Stimulated activated naive CD8-positive, alpha-beta T cell treated with anti-CD3 and anti-CD28 coated beads, Interleukin-15, Interleukin-2, amounts not matched to agents 100 ng/mL and 50 ng/mL, for 24 hours (primary cell): ENCODE measurements at regions not wholly inside any gene's neighbourhood (a gene's known extent, or its start where the extent isn't known, plus 50 kb on each side); places are given as distances from the start of the nearest gene placed in this dataset.

Experiments
- H3K27ac Mint-ChIP-seq: one replicate; pipeline ENCODE4 v1.8.0; 2021; ENCODE audit warnings: mild to moderate bottlenecking, mixed read lengths
- H3K27me3 Mint-ChIP-seq: one replicate; pipeline ENCODE4 v1.8.0; 2021; ENCODE audit warnings: mixed read lengths
- H3K36me3 Mint-ChIP-seq: one replicate; pipeline ENCODE4 v1.8.0; 2021; ENCODE audit warnings: low read depth, mixed read lengths
- H3K4me1 Mint-ChIP-seq: one replicate; pipeline ENCODE4 v1.8.0; 2021; ENCODE audit warnings: low read depth, mixed read lengths
- H3K4me3 Mint-ChIP-seq: one replicate; pipeline ENCODE4 v1.8.0; 2021; ENCODE audit warnings: mild to moderate bottlenecking, mixed read lengths
- H3K9me3 Mint-ChIP-seq: one replicate; pipeline ENCODE4 v1.8.0; 2021; ENCODE audit warnings: mixed read lengths

GRCh38 chr11:103683576-103683975 is 352.9 kb upstream of the DDI1 start:
- Mint-ChIP-seq H3K27ac (no peak overlapping the region), H3K9me3 (no peaks in the 10 kb centered on the region), H3K36me3 (no peaks in the 10 kb centered on the region), H3K4me3 (no peak overlapping the region), H3K4me1 (peaks cover 5% of the 10 kb centered on the region), H3K27me3 (peaks cover 5% of the 10 kb centered on the region)

DNA sequence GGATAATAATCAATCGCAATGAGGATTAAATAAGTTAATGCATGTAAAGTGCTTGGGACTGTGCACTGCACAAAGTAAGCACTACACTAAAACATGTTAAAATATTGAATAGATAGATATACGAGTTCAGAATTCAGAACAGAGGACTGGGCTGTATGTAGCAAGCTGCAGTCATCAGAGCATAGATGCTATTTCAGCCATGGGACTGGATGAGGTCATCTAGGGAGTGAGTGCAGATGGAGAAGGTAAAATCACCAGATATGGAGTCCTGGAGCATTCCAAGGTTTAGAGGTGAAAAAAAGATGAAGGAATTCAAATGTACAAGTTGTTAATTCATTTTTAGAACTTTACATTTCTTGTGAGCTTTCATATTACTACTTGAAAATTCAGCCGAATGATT is 347.5 kb upstream of the DDI1 start:
- Mint-ChIP-seq H3K9me3 (no peaks in the 10 kb centered on the region), H3K4me1 (no peaks in the 10 kb centered on the region), H3K27me3 (peaks cover 5% of the 10 kb centered on the region), H3K27ac (no peak overlapping the region), H3K4me3 (no peak overlapping the region), H3K36me3 (no peaks in the 10 kb centered on the region)

- H3K27me3 Mint-ChIP-seq = no peaks in the 10 kb centered on the region
- no peaks in the 10 kb centered on the region for H3K9me3 Mint-ChIP-seq
- H3K4me1 Mint-ChIP-seq = no peaks in the 10 kb centered on the region
- no peak overlapping the region for H3K4me3 Mint-ChIP-seq
- H3K36me3 Mint-ChIP-seq = no peaks in the 10 kb centered on the region
- no peak overlapping the region for H3K27ac Mint-ChIP-seq
Observed at GRCh38 chr11:103690356-103690755, 346.1 kb upstream of the DDI1 start.

- Mint-ChIP-seq H3K27ac (no peak overlapping the region), H3K4me3 (no peak overlapping the region), H3K4me1 (no peaks in the 10 kb centered on the region), H3K36me3 (no peaks in the 10 kb centered on the region), H3K27me3 (no peaks in the 10 kb centered on the region), H3K9me3 (peaks cover 5% of the 10 kb centered on the region)
Observed at GRCh38 chr11:103696123-103696522, 340.3 kb upstream of the DDI1 start.

GRCh38 chr11:103699216-103699615 is 337.2 kb upstream of the DDI1 start:
- Mint-ChIP-seq H3K27me3 (no peaks in the 10 kb centered on the region), H3K36me3 (no peaks in the 10 kb centered on the region), H3K4me3 (no peak overlapping the region), H3K27ac (no peak overlapping the region), H3K4me1 (no peaks in the 10 kb centered on the region), H3K9me3 (peaks cover 5% of the 10 kb centered on the region)

DNA sequence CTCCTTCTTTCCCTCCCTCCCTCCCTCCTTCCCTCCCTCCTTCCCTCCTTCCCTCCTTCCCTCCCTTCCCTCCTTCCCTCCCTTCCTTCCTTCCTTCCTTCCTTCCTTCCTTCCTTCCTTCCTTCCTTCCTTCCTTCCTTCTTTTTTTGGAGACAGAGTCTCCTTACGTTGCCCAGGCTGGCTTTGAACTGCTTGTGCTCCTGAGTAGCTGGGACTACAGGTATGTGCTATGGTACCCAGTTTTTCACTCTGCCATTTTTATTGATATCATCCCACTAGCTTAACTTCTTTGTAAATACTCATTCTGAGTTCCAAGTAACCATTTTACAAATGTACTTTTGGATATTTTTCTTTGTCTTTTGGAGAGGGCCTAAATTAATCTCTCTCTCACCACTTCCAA is 336.8 kb upstream of the DDI1 start:
- H3K36me3 Mint-ChIP-seq = no peaks in the 10 kb centered on the region
- H3K27ac Mint-ChIP-seq = no peak overlapping the region
- H3K4me1 Mint-ChIP-seq = no peaks in the 10 kb centered on the region
- peaks cover 5% of the 10 kb centered on the region for H3K9me3 Mint-ChIP-seq
- no peaks in the 10 kb centered on the region for H3K27me3 Mint-ChIP-seq
- H3K4me3 Mint-ChIP-seq = no peak overlapping the region

- H3K4me3 Mint-ChIP-seq = no peak overlapping the region
- H3K4me1 Mint-ChIP-seq = no peaks in the 10 kb centered on the region
- H3K27ac Mint-ChIP-seq = no peak overlapping the region
- no peaks in the 10 kb centered on the region for H3K36me3 Mint-ChIP-seq
- no peaks in the 10 kb centered on the region for H3K27me3 Mint-ChIP-seq
- peaks cover 5% of the 10 kb centered on the region for H3K9me3 Mint-ChIP-seq
Observed at GRCh38 chr11:103700622-103701021, 335.8 kb upstream of the DDI1 start.

DNA sequence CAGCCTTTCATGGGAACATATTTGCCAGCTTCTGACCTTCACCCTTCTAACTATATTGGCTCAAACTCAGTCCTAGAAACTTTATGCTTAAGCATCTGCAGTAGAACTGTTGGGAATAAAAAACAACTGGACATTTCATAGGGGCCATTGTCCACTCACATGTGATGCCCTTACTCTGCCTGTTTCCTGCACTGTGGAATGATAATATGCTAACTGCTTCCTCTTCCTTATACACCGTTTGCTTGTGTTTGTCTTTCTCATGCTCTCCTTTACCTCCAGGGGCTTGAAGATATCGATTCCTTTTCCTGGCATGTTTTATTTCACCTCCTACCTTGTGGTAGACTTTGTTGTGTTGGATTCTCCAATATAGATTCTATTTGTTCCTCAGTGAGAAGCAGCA is 333.0 kb upstream of the DDI1 start:
- Mint-ChIP-seq H3K4me3 (no peak overlapping the region), H3K36me3 (no peaks in the 10 kb centered on the region), H3K9me3 (peaks cover 2% of the 10 kb centered on the region), H3K27ac (no peak overlapping the region), H3K4me1 (no peaks in the 10 kb centered on the region), H3K27me3 (peaks cover 4% of the 10 kb centered on the region)

DNA sequence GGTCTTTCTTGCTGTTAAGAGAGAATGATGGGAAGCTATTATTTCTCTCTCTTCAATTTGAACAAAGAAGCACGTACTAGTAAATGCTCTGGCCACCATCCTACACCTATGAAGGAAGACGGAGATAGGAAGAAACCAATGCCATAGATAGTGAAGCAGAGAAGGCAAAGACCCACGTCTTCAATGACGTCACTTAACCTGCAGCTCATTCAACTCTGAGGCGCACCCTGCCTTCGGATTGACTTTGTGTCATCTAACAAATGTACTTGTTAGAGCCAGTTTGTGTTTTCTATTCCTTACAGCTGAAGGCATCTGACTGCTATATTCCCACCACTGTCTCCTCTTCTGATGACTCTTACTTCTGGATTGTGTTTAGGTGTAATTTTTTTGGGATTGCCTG is 332.5 kb upstream of the DDI1 start:
- Mint-ChIP-seq H3K4me1 (no peaks in the 10 kb centered on the region), H3K4me3 (no peak overlapping the region)

GRCh38 chr11:103705642-103706041 is 330.8 kb upstream of the DDI1 start:
- H3K4me1 Mint-ChIP-seq = no peaks in the 10 kb centered on the region
- H3K9me3 Mint-ChIP-seq = peaks cover 14% of the 10 kb centered on the region
- H3K4me3 Mint-ChIP-seq = no peak overlapping the region
- H3K36me3 Mint-ChIP-seq = no peaks in the 10 kb centered on the region
- peaks cover 4% of the 10 kb centered on the region for H3K27me3 Mint-ChIP-seq
- no peak overlapping the region for H3K27ac Mint-ChIP-seq

More for the DNA sequence above, 332.5 kb upstream of the DDI1 start:
- no peak overlapping the region for H3K27ac Mint-ChIP-seq
- peaks cover 4% of the 10 kb centered on the region for H3K27me3 Mint-ChIP-seq
- no peaks in the 10 kb centered on the region for H3K36me3 Mint-ChIP-seq
- peaks cover 7% of the 10 kb centered on the region for H3K9me3 Mint-ChIP-seq

GRCh38 chr11:103709371-103709770 is 327.1 kb upstream of the DDI1 start:
- no peak overlapping the region for H3K27ac Mint-ChIP-seq
- peaks cover 14% of the 10 kb centered on the region for H3K9me3 Mint-ChIP-seq
- H3K4me3 Mint-ChIP-seq = no peak overlapping the region
- no peaks in the 10 kb centered on the region for H3K36me3 Mint-ChIP-seq
- peaks cover 4% of the 10 kb centered on the region for H3K27me3 Mint-ChIP-seq
- H3K4me1 Mint-ChIP-seq = no peaks in the 10 kb centered on the region

DNA sequence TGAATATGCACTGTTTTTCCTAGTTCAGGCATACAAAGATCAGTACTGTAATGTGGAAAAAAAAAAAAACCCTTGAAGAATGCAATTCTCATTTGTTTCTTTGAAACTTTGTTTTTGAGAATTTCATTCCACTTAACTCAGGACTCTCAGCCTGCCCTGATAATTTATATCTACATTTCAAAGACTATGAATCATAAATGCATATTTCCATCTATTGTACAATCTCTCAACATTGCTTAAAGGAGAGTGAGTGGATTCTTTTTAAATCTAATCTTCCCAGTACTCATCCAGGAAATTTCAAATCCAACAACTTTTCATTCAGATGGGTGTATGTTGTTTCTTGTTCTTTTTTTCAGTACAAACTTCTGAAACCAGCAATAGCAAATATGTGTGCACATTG is 322.2 kb upstream of the DDI1 start:
- H3K4me1 Mint-ChIP-seq = no peaks in the 10 kb centered on the region
- H3K36me3 Mint-ChIP-seq = no peaks in the 10 kb centered on the region
- H3K27me3 Mint-ChIP-seq = peaks cover 3% of the 10 kb centered on the region
- no peak overlapping the region for H3K27ac Mint-ChIP-seq
- H3K4me3 Mint-ChIP-seq = no peak overlapping the region
- H3K9me3 Mint-ChIP-seq = peaks cover 9% of the 10 kb centered on the region

DNA sequence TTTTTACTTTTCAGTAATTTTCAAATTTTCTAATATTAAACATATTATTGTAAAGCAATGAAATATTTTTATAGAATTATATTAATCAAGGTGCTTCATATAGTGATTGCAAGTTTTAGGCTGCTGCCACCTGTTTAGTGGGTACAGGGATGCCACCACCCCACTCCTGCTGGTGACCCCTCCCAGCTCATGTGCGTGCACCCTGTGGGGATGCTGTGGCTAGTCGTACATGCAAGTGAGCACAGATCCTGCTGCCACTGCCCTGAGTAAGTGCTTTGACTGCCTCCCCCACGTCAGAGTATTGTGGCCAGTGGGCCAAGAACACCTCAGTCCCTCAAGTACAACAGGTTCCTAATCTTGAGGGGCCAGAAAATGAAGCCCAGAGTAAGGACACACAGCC is 320.1 kb upstream of the DDI1 start:
- H3K36me3 Mint-ChIP-seq = no peaks in the 10 kb centered on the region
- H3K27ac Mint-ChIP-seq = no peak overlapping the region
- H3K9me3 Mint-ChIP-seq = peaks cover 6% of the 10 kb centered on the region
- no peak overlapping the region for H3K4me3 Mint-ChIP-seq
- no peaks in the 10 kb centered on the region for H3K4me1 Mint-ChIP-seq
- H3K27me3 Mint-ChIP-seq = peaks cover 3% of the 10 kb centered on the region

GRCh38 chr11:103727262-103727661 is 309.2 kb upstream of the DDI1 start:
- H3K27me3 Mint-ChIP-seq = no peaks in the 10 kb centered on the region
- H3K27ac Mint-ChIP-seq = no peak overlapping the region
- no peak overlapping the region for H3K4me3 Mint-ChIP-seq
- peaks cover 26% of the 10 kb centered on the region for H3K9me3 Mint-ChIP-seq
- no peaks in the 10 kb centered on the region for H3K36me3 Mint-ChIP-seq
- H3K4me1 Mint-ChIP-seq = no peaks in the 10 kb centered on the region

DNA sequence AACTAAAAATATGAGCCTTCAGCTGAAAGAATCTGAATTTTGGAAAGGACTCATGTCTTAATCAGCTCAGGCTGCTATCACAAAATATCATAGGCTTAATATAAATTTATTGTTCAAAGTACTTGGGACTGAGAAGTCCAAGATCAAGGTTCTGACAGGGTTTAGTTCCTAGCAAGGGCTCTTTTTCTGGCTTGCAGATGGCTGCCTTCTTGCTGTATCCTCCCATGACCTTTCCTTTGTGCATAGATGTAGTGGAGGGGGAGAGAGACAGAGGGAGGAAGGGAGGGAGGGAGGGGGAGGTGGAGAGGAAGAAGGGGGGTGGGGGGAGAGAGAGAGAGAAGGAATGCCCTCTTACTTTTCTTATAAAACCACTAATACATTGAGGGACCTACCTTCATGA is 306.8 kb upstream of the DDI1 start:
- Mint-ChIP-seq H3K27ac (no peak overlapping the region), H3K4me3 (no peak overlapping the region), H3K9me3 (peaks cover 19% of the 10 kb centered on the region), H3K4me1 (no peaks in the 10 kb centered on the region), H3K27me3 (no peaks in the 10 kb centered on the region), H3K36me3 (no peaks in the 10 kb centered on the region)

DNA sequence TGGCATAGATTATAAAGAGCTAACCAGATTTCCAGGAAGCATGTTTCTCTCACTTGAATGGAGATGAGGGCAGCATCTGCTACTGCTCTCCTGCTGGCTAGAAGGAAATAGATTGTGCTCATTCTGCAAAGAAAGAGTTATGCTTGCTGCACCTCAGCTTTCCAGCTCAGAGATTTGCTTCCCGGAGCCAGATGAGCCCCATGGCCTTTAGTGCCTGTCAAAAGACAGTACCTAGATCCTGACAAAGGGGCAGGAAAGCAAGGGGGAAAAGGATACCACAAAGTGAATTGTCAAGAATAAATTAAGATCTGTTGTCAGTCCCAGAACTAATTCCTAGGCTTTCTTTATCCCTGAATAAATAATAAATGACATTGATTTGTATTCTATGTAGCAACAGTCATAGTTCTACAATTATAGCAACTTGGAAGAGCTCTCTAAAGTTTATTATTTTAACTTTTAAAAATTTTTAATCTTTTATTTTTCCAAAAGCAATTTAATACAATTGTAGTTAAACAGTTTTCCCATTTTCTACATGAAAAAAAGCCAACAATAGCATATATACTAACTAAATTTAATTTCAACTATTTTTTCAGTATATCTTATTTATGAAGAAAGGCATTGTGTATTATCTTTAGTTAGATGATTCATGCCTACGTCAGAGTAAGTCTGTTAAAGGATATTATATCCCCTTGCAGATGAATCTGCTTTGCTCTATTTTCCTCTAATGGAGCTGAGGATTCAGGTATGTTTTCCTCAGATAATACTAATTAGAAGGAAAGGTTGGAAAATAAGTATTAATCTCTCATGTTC is 306.1 kb upstream of the DDI1 start:
- H3K9me3 Mint-ChIP-seq = peaks cover 19% of the 10 kb centered on the region
- H3K27ac Mint-ChIP-seq = no peak overlapping the region
- no peaks in the 10 kb centered on the region for H3K4me1 Mint-ChIP-seq
- H3K36me3 Mint-ChIP-seq = no peaks in the 10 kb centered on the region
- H3K27me3 Mint-ChIP-seq = no peaks in the 10 kb centered on the region
- H3K4me3 Mint-ChIP-seq = no peak overlapping the region
